Trophoblast cell (in vitro differentiated cells and primary cell): ENCODE measurements at regions not wholly inside any gene's neighbourhood (a gene's known extent, or its start where the extent isn't known, plus 50 kb on each side); places are given as distances from the start of the nearest gene placed in this dataset.

ENCODE experiments used
- DNase-seq, 2 donors: peaks; one replicate each; pipeline ENCODE4 v3.0.0-alpha.2; 2016
- H2AFZ ChIP-seq: 2 replicates; pipeline ENCODE4 v1.6.1; 2013; ENCODE audit warnings: low read length, moderate library complexity, mild to moderate bottlenecking; ENCODE audit not compliant: insufficient read depth, poor library complexity
- H2AK5ac ChIP-seq: 2 replicates; pipeline ENCODE4 v1.6.1; 2013; ENCODE audit warnings: mild to moderate bottlenecking, low read length
- H2BK120ac ChIP-seq: 2 replicates; pipeline ENCODE4 v1.6.1; 2013; ENCODE audit warnings: low read length, mild to moderate bottlenecking, moderate library complexity; ENCODE audit not compliant: insufficient read depth, poor library complexity
- H2BK12ac ChIP-seq: 2 replicates; pipeline ENCODE4 v1.6.1; 2013; ENCODE audit warnings: mild to moderate bottlenecking, low read length, moderate library complexity
- H2BK5ac ChIP-seq: 2 replicates; pipeline ENCODE4 v1.6.1; 2013; ENCODE audit warnings: low read length, low read depth, moderate library complexity, mild to moderate bottlenecking; ENCODE audit not compliant: poor library complexity
- H3K14ac ChIP-seq: 2 replicates; pipeline ENCODE4 v1.6.1; 2013; ENCODE audit warnings: mild to moderate bottlenecking, low read length
- H3K18ac ChIP-seq: 2 replicates; pipeline ENCODE4 v1.6.1; 2013; ENCODE audit warnings: mild to moderate bottlenecking, low read length
- H3K23ac ChIP-seq: 2 replicates; pipeline ENCODE4 v1.6.1; 2013; ENCODE audit warnings: low read length
- H3K27ac ChIP-seq: 2 replicates; pipeline ENCODE4 v1.5.1; 2013; ENCODE audit warnings: low read depth, mild to moderate bottlenecking, inconsistent platforms, low read length, moderate library complexity
- H3K27me3 ChIP-seq: 2 replicates; pipeline ENCODE4 v1.6.1; 2013; ENCODE audit warnings: inconsistent platforms, mild to moderate bottlenecking, low read length, moderate library complexity; ENCODE audit not compliant: insufficient read depth
- H3K36me3 ChIP-seq, 2 experiments: 1 replicate in 1 of 2; 2 replicates in 1 of 2; pipeline ENCODE4 v1.6.1; 2013; ENCODE audit warnings: low read length in 2 of 2, mild to moderate bottlenecking in 2 of 2, moderate library complexity in 1 of 2; ENCODE audit not compliant: insufficient read depth in 2 of 2, control insufficient read depth in 1 of 2
- H3K4ac ChIP-seq: 2 replicates; pipeline ENCODE4 v1.6.1; 2013; ENCODE audit warnings: low read depth, mild to moderate bottlenecking, low read length, moderate library complexity
- H3K4me1 ChIP-seq, 2 experiments: 1 replicate in 1 of 2; 2 replicates in 1 of 2; pipeline ENCODE4 v1.6.1; 2013; ENCODE audit warnings: low read length in 2 of 2, mild to moderate bottlenecking in 2 of 2, moderate library complexity in 1 of 2; ENCODE audit not compliant: insufficient read depth in 2 of 2, control insufficient read depth in 1 of 2
- H3K4me2 ChIP-seq: 2 replicates; pipeline ENCODE4 v1.6.1; 2013; ENCODE audit warnings: inconsistent platforms, mild to moderate bottlenecking, low read length, moderate library complexity
- H3K4me3 ChIP-seq: 2 replicates; pipeline ENCODE4 v1.5.1; 2013; ENCODE audit warnings: mild to moderate bottlenecking, low read depth, low read length, inconsistent platforms
- H3K79me1 ChIP-seq: one replicate; pipeline ENCODE4 v1.6.1; 2013; ENCODE audit warnings: low read length
- H3K79me2 ChIP-seq: 2 replicates; pipeline ENCODE4 v1.6.1; 2013; ENCODE audit warnings: low read length, mild to moderate bottlenecking; ENCODE audit not compliant: control insufficient read depth, insufficient read depth, poor library complexity
- H3K9ac ChIP-seq: 2 replicates; pipeline ENCODE4 v1.6.1; 2013; ENCODE audit warnings: mild to moderate bottlenecking, low read length
- H3K9me3 ChIP-seq: 2 replicates; pipeline ENCODE4 v1.6.1; 2013; ENCODE audit warnings: low read depth, mild to moderate bottlenecking, control low read depth, inconsistent platforms, low read length; ENCODE audit not compliant: insufficient read depth
- H4K12ac ChIP-seq: 2 replicates; pipeline ENCODE4 v1.6.1; 2013; ENCODE audit warnings: low read depth, mild to moderate bottlenecking, low read length, moderate library complexity
- H4K8ac ChIP-seq: 2 replicates; pipeline ENCODE4 v1.6.1; 2013; ENCODE audit warnings: low read depth, mild to moderate bottlenecking, low read length, moderate library complexity
- H4K91ac ChIP-seq: one replicate; pipeline ENCODE4 v1.6.1; 2013; ENCODE audit warnings: low read depth, mild to moderate bottlenecking, low read length, moderate library complexity
- WGBS: extraction: QIAGEN DNeasy Blood & Tissue Kit; methylation state at CpG from one replicate; pipeline ENCODE4 v1.1.7; 2013; ENCODE audit warnings: missing lambda C conversion rate; ENCODE audit not compliant: insufficient read length, insufficient coverage; ENCODE audit errors: extremely low coverage; 5-methylcytosine and 5-hydroxymethylcytosine counted together

DNA sequence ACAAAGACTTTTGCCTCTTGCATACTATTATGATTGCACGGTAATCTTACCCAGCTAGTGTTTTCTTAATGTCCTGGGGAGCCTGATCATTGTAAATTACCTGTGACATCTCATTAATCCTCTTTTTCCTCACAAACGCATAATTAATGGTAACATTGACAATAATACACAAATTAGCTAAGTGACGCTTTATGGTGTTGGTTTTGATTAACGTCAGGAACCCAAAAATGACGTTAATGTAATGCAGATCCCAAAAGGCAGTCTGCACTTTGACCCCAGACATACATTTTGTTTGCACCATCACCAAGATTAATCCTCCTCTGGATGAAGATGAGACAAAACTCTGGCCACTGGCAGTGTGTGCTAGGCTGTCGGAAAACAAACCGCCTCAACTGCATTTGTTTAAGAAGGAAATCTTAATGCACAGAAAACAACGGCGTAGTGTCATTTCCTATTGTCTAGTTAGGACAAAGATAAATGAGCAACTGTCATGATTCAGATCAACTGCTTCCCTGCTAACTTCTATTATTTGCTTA lies 83.9 kb upstream of the CDIN1 start:
- no CpG with 5 or more reads among the region's 9 CpGs for WGBS
- Histone ChIP-seq H2AFZ (no peak overlapping the region), H3K4me2 (no peak overlapping the region), H3K36me3 (no peaks in the 10 kb centered on the region), H4K12ac (no peak overlapping the region), H3K9me3 (no peaks in the 10 kb centered on the region), H3K79me1 (no peaks in the 10 kb centered on the region), H3K79me2 (no peaks in the 10 kb centered on the region), H3K4ac (no peak overlapping the region), H2AK5ac (no peak overlapping the region), H3K23ac (no peak overlapping the region), H2BK120ac (no peak overlapping the region), H3K27me3 (no peaks in the 10 kb centered on the region), H3K4me3 (no peak overlapping the region), H3K14ac (no peak overlapping the region), H3K27ac (no peak overlapping the region), H3K18ac (no peak overlapping the region), H4K91ac (no peak overlapping the region), H3K9ac (no peak overlapping the region), H3K4me1 (no peaks in the 10 kb centered on the region), H4K8ac (no peak overlapping the region), H2BK5ac (no peak overlapping the region), H2BK12ac (no peak overlapping the region)
- DNase-seq, result no peak

DNA sequence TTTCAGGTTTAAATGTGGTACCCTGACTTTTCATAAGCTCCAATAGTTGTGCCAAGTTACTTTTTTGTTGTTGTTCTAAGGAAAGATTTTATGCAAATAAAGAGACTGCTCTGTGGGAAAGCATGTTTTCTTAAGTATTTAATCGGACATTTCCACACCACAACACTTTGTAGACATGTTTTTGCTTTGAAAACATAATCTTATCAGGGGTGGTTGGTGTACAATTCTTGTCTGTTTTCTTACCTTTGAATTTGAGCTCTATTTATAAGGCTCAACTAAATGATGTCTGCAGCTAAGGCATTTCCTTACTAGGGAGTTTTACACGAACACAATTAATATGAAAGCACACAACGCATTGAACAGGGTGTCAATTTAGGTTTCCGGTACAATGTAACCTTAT lies 81.5 kb upstream of the CDIN1 start:
- no peak overlapping the region for H2AFZ ChIP-seq
- no CpG with 5 or more reads among the region's 4 CpGs for WGBS
- H2BK5ac ChIP-seq, result no peak overlapping the region
- no peaks in the 10 kb centered on the region for H3K79me1 ChIP-seq
- no peak overlapping the region for H3K9ac ChIP-seq
- H3K4me3 ChIP-seq, result no peak overlapping the region
- H3K79me2 ChIP-seq, result no peaks in the 10 kb centered on the region
- no peak overlapping the region for H3K4me2 ChIP-seq
- H3K9me3 ChIP-seq, result no peaks in the 10 kb centered on the region
- H3K36me3 ChIP-seq, result no peaks in the 10 kb centered on the region
- no peak overlapping the region for H2BK120ac ChIP-seq
- H3K18ac ChIP-seq, result no peak overlapping the region
- H3K27ac ChIP-seq, result no peak overlapping the region
- no peak overlapping the region for H3K14ac ChIP-seq
- H4K91ac ChIP-seq, result no peak overlapping the region
- H3K23ac ChIP-seq, result no peak overlapping the region
- H4K12ac ChIP-seq, result no peak overlapping the region
- no peaks in the 10 kb centered on the region for H3K4me1 ChIP-seq
- H4K8ac ChIP-seq, result no peak overlapping the region
- no peak for DNase-seq
- H2BK12ac ChIP-seq, result no peak overlapping the region
- H2AK5ac ChIP-seq, result no peak overlapping the region
- no peak overlapping the region for H3K4ac ChIP-seq
- no peaks in the 10 kb centered on the region for H3K27me3 ChIP-seq

GRCh38 chr15:36498401-36498800 lies 81.0 kb upstream of the CDIN1 start:
- no peaks in the 10 kb centered on the region for H3K36me3 ChIP-seq
- no peak overlapping the region for H2AK5ac ChIP-seq
- H4K8ac ChIP-seq, result no peak overlapping the region
- no peaks in the 10 kb centered on the region for H3K27me3 ChIP-seq
- H3K27ac ChIP-seq, result no peak overlapping the region
- no peak overlapping the region for H4K12ac ChIP-seq
- no CpG with 5 or more reads among the region's 4 CpGs for WGBS
- no peak overlapping the region for H3K23ac ChIP-seq
- H3K9ac ChIP-seq, result no peak overlapping the region
- H3K4me2 ChIP-seq, result no peak overlapping the region
- no peak overlapping the region for H2BK120ac ChIP-seq
- H3K14ac ChIP-seq, result no peak overlapping the region
- H3K4me1 ChIP-seq, result no peaks in the 10 kb centered on the region
- no peak overlapping the region for H3K4ac ChIP-seq
- no peak overlapping the region for H2BK5ac ChIP-seq
- no peak overlapping the region for H3K4me3 ChIP-seq
- no peak overlapping the region for H3K18ac ChIP-seq
- no peak overlapping the region for H2BK12ac ChIP-seq
- H3K79me1 ChIP-seq, result no peaks in the 10 kb centered on the region
- no peak for DNase-seq
- H2AFZ ChIP-seq, result no peak overlapping the region
- no peaks in the 10 kb centered on the region for H3K79me2 ChIP-seq
- H4K91ac ChIP-seq, result no peak overlapping the region
- no peaks in the 10 kb centered on the region for H3K9me3 ChIP-seq

DNA sequence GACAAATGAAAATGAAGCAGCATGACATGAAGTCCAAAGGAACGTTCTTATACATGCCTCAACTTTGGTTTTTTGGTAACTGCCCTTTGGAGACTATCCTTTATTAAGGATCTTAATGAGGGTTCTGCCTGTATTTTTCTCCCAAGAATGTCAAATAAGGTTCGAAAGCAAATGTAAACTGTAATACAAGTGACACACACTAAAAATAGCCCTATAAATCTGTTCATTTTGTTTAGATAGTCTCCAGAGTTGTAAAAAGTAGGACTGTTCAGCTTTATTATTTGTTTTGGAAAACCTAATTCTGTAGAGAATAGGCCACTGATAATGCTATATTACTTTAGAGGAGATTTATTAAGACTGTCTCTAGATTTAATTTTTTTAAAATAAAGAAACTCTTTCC lies 80.5 kb upstream of the CDIN1 start:
- no peak overlapping the region for H2AFZ ChIP-seq
- H3K9ac ChIP-seq, result no peak overlapping the region
- no peak overlapping the region for H2AK5ac ChIP-seq
- H3K4me1 ChIP-seq, result no peaks in the 10 kb centered on the region
- H3K4ac ChIP-seq, result no peak overlapping the region
- no peak overlapping the region for H4K91ac ChIP-seq
- H3K79me1 ChIP-seq, result no peaks in the 10 kb centered on the region
- no peak overlapping the region for H3K23ac ChIP-seq
- H3K27ac ChIP-seq, result no peak overlapping the region
- DNase-seq, result no peak
- H4K12ac ChIP-seq, result no peak overlapping the region
- no peaks in the 10 kb centered on the region for H3K27me3 ChIP-seq
- no peak overlapping the region for H2BK12ac ChIP-seq
- H3K9me3 ChIP-seq, result no peaks in the 10 kb centered on the region
- no peak overlapping the region for H4K8ac ChIP-seq
- H3K4me2 ChIP-seq, result no peak overlapping the region
- H3K36me3 ChIP-seq, result no peaks in the 10 kb centered on the region
- no peak overlapping the region for H3K14ac ChIP-seq
- H3K4me3 ChIP-seq, result no peak overlapping the region
- H2BK5ac ChIP-seq, result no peak overlapping the region
- no peak overlapping the region for H3K18ac ChIP-seq
- WGBS, result no CpG with 5 or more reads among the region's 2 CpGs
- no peak overlapping the region for H2BK120ac ChIP-seq
- H3K79me2 ChIP-seq, result no peaks in the 10 kb centered on the region
